ENCODE measurements at regions not wholly inside any gene's neighbourhood (a gene's known extent, or its start where the extent isn't known, plus 50 kb on each side); places are given as distances from the start of the nearest gene placed in this dataset.

- peaks cover 3% of the 10 kb centered on the region for H3K27me3 Mint-ChIP-seq (ENCODE audit: insufficient read depth, low read depth)
- H2AFZ ChIP-seq (replicated peaks) = no peak overlapping the region
- H3K27ac Mint-ChIP-seq = no peak overlapping the region
- no peaks in the 10 kb centered on the region for H3K9me3 ChIP-seq (ENCODE audit: low read depth)
- no peak overlapping the region for H3K4me3 Mint-ChIP-seq
- H3K9ac ChIP-seq = no peak overlapping the region
- H3K27me3 ChIP-seq = no peaks in the 10 kb centered on the region
- H4K20me1 ChIP-seq (ENCODE audit: low read depth) = no peaks in the 10 kb centered on the region
- no peak overlapping the region for H3K4me2 ChIP-seq
- no peaks in the 10 kb centered on the region for H3K36me3 Mint-ChIP-seq
- no peaks in the 10 kb centered on the region for H3K36me3 ChIP-seq
- H3F3A ChIP-seq (ENCODE audit: low read depth) = no peaks in the 10 kb centered on the region
- peaks cover 3% of the 10 kb centered on the region for H3K4me1 Mint-ChIP-seq
- no peak overlapping the region for H3K27ac ChIP-seq
- H3K4me1 ChIP-seq = no peaks in the 10 kb centered on the region
- TF ChIP-seq CTCF (IDR thresholded peaks at IDR 0.05) (no peak), EZH2 (IDR thresholded peaks at IDR 0.05) (no peak), EZH2phosphoT487 (IDR thresholded peaks at IDR 0.05) (no peak)
- no peak overlapping the region for H3K4me3 ChIP-seq
- DNase-seq (ENCODE audit: low spot score) = no peak
- H3K79me2 ChIP-seq (ENCODE audit: low read depth) = no peaks in the 10 kb centered on the region
- no peaks in the 10 kb centered on the region for H3K9me3 Mint-ChIP-seq
Observed at GRCh38 chr2:14136030-14136429, 496.5 kb upstream of the LRATD1 start.

- Mint-ChIP-seq H3K4me3 (no peak overlapping the region), H3K36me3 (no peaks in the 10 kb centered on the region), H3K4me1 (peaks cover 3% of the 10 kb centered on the region), H3K27ac (no peak overlapping the region), H3K9me3 (no peaks in the 10 kb centered on the region), H3K27me3 (ENCODE audit: insufficient read depth, low read depth) (peaks cover 3% of the 10 kb centered on the region)
- DNase-seq (ENCODE audit: low spot score) = peak; percentile 54
- no peaks in the 10 kb centered on the region for H3K79me2 ChIP-seq (ENCODE audit: low read depth)
- no peak for TF ChIP-seq EZH2 (IDR thresholded peaks at IDR 0.05)
- TF ChIP-seq CTCF (IDR thresholded peaks at IDR 0.05) = peak; percentile 49
- H3K27me3 ChIP-seq = no peaks in the 10 kb centered on the region
- H3K4me2 ChIP-seq = no peak overlapping the region
- H3K36me3 ChIP-seq = no peaks in the 10 kb centered on the region
- H3K9ac ChIP-seq = no peak overlapping the region
- no peaks in the 10 kb centered on the region for H4K20me1 ChIP-seq (ENCODE audit: low read depth)
- H3K9me3 ChIP-seq (ENCODE audit: low read depth) = no peaks in the 10 kb centered on the region
- peak overlapping the region; percentile 87 for H2AFZ ChIP-seq (replicated peaks)
- no peak overlapping the region for H3K27ac ChIP-seq
- peak overlapping the region; percentile 29 for H3K4me3 ChIP-seq
- no peaks in the 10 kb centered on the region for H3K4me1 ChIP-seq
- H3F3A ChIP-seq (ENCODE audit: low read depth) = no peaks in the 10 kb centered on the region
Observed at GRCh38 chr2:14137643-14138042, 494.9 kb upstream of the LRATD1 start.

GRCh38 chr2:14140009-14140550 lies 492.4 kb upstream of the LRATD1 start:
- H3K36me3 Mint-ChIP-seq = no peaks in the 10 kb centered on the region

More at GRCh38 chr2:14140009-14140550, 492.4 kb upstream of the LRATD1 start:
- H3K27me3 Mint-ChIP-seq (ENCODE audit: insufficient read depth, low read depth) = peaks cover 3% of the 10 kb centered on the region
- H3K9ac ChIP-seq = no peak overlapping the region
- H3K9me3 ChIP-seq (ENCODE audit: low read depth) = no peaks in the 10 kb centered on the region
- no peaks in the 10 kb centered on the region for H3K9me3 Mint-ChIP-seq
- H3K4me1 Mint-ChIP-seq = peaks cover 3% of the 10 kb centered on the region
- no peak overlapping the region for H3K27ac ChIP-seq
- H2AFZ ChIP-seq (replicated peaks) = no peak overlapping the region
- no peak overlapping the region for H3K27ac Mint-ChIP-seq
- no peak overlapping the region for H3K4me3 Mint-ChIP-seq
- no peaks in the 10 kb centered on the region for H4K20me1 ChIP-seq (ENCODE audit: low read depth)
- H3K27me3 ChIP-seq = no peaks in the 10 kb centered on the region
- no peak for DNase-seq (ENCODE audit: low spot score)
- H3K36me3 ChIP-seq = no peaks in the 10 kb centered on the region
- no peaks in the 10 kb centered on the region for H3K79me2 ChIP-seq (ENCODE audit: low read depth)
- no peak overlapping the region for H3K4me2 ChIP-seq
- H3K4me3 ChIP-seq = no peak overlapping the region
- TF ChIP-seq EZH2phosphoT487 (IDR thresholded peaks at IDR 0.05) = no peak
- TF ChIP-seq CTCF (IDR thresholded peaks at IDR 0.05) = no peak
- TF ChIP-seq EZH2 (IDR thresholded peaks at IDR 0.05) = no peak
- H3K4me1 ChIP-seq = no peaks in the 10 kb centered on the region
- H3F3A ChIP-seq (ENCODE audit: low read depth) = no peaks in the 10 kb centered on the region
